Stimulated activated CD8-positive, alpha-beta memory T cell treated with anti-CD3 and anti-CD28 coated beads, Interleukin-15, amount 100 ng/mL, for 48 hours (primary cell): ENCODE measurements at regions not wholly inside any gene's neighbourhood (a gene's known extent, or its start where the extent isn't known, plus 50 kb on each side); places are given as distances from the start of the nearest gene placed in this dataset.

ENCODE experiments used
- DNase-seq, 2 donors: peaks; one replicate each; pipeline ENCODE4 v3.0.0-alpha.2; 2020; ENCODE audit warnings: low read depth in 2 of 2

DNA sequence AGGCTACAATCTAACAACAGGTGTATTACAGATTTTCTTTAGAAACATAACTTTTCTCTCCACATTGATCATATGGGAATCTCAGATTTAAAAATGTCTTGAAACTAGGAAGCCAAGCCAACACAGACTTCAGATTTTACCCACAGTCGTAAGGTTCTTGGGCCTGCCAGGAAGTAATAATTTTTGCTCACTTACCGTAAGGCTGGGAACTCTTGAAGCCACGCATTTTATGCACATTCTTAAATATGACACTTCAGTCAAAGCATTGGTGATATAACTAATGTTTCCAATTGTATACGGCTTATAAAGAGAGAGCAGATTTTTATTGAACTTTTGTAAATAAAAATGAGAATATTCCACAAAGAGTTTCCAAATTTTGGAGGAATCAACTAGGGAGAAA, 328.9 kb upstream of the TRPC7 start:
- no peak for DNase-seq

GRCh38 chr5:136689552-136689951, 324.2 kb upstream of the TRPC7 start:
- no peak for DNase-seq

DNA sequence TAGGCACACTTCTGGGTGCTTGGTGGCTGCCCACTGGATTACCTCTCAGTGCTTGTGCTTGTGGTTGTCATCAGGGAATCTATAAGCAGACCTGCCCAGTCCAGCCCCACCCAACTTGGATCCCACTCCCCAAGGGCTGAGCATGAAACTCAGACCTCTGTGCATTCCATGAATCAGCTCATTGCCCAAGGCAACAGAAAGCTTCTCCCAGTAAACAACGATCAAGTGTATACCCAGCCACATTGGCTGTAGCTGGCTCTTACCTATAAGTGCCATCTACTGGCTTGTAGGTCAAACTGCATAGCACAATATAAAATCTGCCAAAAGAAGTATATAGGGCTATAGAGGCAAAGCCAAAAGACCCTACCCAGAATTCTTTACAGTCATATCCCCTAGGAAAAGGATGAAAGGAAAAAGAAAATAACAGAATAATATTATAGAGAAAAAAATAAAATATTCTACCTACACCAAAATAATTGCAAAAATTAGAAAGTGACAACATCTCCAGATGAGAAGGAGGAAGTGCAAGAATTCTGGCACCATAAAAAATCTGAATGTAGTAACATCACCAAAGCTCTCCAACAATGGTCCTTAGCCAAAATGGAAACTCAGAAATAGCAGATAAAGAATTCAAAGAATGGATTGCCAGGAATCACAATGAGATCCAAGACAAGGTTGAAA, 321.0 kb upstream of the TRPC7 start:
- DNase-seq: no peak

DNA sequence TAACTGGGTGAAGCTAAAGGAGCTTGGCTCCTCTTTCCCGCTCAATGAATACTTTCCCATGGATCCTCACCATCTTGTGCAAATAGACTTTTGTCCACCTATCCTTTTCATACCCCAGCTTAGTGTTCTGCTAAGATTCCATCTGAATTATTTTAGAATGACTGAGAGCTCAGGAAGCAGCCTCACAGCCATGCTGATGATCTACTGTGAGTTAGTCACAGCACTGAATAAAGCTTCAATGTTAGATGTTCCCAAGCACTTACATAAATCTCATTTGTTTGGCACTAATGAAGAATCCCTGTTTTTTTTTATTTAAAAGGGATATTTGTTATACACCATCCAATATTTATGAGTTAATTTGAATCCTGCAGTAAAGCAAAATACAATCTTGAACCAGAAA, 317.6 kb upstream of the TRPC7 start:
- DNase-seq: no peak

DNA sequence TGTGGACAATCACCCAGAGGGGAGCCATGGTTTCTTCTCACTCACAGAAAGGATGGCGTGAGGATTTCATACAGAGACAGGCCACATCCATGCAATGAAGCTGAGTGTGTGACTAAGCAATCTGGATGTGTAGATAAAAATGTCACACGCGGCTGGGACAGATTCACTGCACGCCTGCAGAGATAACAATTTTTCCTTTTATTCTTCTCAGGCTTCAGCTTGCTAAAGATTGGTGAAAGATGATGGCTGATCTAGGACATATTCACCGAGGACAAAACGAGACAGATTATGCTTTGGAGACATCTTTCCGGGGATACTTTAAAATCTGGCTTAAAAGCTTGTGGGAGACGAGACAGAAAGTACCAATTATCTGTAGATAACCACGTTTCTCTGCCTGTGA, 313.9 kb upstream of the TRPC7 start:
- DNase-seq: no peak

GRCh38 chr5:136677217-136677616, 311.9 kb upstream of the TRPC7 start:
- DNase-seq: no peak

GRCh38 chr5:136676685-136677084, 311.3 kb upstream of the TRPC7 start:
- DNase-seq: no peak

GRCh38 chr5:136675769-136676168, 310.4 kb upstream of the TRPC7 start:
- no peak for DNase-seq

- no peak for DNase-seq
Observed at GRCh38 chr5:136674178-136674577, 308.8 kb upstream of the TRPC7 start.

DNA sequence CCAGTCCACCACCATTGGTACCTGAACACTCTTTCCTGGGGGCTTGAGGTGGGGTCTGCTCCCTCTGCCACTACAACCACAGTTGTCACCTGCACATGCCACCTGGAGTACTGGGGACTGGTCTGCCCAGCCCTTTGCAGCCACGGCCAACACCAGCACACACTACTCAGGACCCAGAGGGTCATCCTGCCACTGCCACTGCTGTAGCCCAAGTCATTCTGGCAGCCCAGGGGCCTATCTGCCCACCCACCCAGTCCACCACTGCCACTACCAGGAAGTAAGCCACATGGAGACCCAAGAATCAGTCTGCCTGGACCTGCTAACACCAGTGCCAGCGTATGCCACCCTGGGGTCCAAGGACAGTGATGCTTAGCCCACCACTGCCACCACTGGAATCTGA, 302.4 kb upstream of the TRPC7 start:
- no peak for DNase-seq

- DNase-seq: no peak
Observed at GRCh38 chr5:136666970-136667620, 301.8 kb upstream of the TRPC7 start.

DNA sequence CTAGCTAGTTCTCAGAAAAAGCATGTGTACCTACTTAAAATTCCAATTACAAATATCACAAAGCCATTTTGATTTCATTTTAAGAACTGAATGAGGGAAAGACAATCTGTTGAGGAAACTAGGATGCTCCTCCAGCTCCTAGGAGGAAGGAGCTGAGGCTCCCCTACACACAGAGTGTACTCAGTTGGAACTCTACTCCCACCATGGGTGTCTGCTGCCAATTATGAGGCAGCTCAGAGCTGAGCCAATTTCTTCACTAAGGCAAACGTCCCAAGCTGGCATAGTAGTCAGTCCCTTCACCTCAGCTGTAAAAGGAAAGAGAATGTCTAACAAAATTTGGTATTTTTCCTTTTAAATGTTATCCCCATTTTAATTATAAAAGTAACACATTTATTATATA, 300.0 kb upstream of the TRPC7 start:
- DNase-seq: no peak

DNA sequence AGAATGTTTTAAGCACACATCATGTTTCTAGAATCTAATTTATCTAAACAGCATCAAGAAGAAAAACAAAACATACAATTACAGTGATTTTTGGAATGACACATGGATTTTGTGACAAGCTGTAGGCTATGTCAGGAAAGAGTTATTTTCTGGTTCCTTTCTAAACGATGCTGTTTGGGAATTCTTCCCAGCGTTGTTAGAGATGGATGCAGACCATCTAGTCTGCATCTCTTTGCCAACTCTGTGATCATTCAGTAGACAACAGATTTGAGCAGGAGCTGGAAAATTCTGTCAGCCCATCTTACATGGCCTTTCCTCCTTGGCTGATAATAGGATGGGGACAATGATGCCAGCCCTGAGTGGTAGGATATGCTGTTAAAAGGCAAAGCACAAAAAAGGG, 295.7 kb upstream of the TRPC7 start:
- no peak for DNase-seq

- DNase-seq: no peak
Observed at GRCh38 chr5:136656811-136657210, 291.5 kb upstream of the TRPC7 start.

GRCh38 chr5:136655468-136655867, 290.1 kb upstream of the TRPC7 start:
- no peak for DNase-seq

GRCh38 chr5:136646915-136647314, 281.6 kb upstream of the TRPC7 start:
- DNase-seq: no peak

DNA sequence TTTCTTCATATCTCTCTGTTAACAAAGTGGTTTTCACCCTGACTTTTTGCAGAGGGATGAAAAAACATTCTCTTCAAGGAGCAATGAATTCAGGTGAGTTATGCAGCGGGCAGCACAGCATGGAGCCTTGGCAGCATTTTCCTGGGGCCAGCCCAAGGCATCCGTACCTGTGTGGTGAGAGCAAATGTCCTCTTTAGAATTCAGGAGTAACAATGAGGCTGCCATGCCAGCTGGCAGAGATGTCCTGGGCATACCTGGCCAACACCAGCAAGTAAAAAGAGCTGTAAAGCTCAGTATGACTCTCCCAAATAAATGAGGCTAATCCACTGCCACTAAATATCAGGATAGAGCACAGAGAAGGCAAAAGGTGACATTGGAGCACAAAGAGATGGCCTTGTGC, 277.6 kb upstream of the TRPC7 start:
- no peak for DNase-seq

DNA sequence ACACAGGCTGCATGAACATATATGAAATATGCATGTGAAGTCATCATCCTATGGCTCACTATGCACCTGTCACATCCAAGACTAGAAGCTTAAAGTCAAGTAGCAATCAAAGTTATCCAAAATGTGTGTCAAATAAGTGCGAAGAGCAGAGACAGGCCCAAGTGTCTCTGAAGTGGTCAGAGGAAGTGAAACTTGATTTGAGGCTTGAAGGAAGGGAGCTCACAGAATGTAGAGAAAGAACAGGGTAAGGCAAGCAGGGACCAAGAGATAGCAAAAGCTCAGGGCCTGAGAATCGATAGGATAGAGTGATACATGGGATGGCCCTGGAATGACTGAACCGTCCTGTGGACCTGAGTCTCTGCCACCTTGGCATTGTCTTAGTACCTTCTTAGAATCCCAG, 274.3 kb upstream of the TRPC7 start:
- no peak for DNase-seq

- DNase-seq: no peak
Observed at GRCh38 chr5:136638084-136638483, 272.7 kb upstream of the TRPC7 start.

- no peak for DNase-seq
Observed at GRCh38 chr5:136636001-136636400, 270.7 kb upstream of the TRPC7 start.

- no peak for DNase-seq
Observed at GRCh38 chr5:136631186-136631585, 265.8 kb upstream of the TRPC7 start.

DNA sequence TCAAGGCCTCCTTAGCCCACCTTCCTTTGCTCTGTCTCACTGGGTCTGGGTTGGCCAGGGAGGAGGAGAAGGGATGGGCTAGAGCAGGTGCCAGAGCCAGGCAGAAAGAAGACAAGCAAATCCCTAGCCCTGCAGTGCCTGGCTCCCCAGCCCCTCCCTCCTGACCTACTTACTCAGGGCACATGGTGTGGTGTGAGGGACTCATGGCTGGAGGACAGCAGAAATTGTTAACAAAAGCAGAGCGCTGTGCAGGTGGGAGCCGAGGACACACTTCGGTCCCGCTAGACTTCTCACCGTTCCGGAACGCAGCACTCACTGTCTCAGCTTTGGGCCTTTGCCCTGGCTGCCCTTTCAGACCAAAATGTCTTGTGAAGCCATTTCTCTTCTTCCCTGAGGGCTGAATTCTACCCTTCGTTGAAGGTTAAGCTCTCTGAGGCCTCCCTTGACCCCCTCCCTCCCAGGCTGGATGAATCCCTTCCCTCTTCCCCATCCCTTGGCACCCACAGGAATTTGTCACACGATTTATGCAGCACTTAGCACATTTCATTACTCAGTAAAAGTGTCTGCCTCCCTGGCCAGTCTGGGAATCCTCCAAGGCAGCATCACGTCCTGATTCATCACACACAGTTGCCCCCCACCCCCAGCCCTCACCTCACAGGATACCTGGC, 263.9 kb upstream of the TRPC7 start:
- no peak for DNase-seq

- DNase-seq: no peak
Observed at GRCh38 chr5:136626531-136626930, 261.2 kb upstream of the TRPC7 start.
